HG03159 (cell line): ENCODE measurements at regions not wholly inside any gene's neighbourhood (a gene's known extent, or its start where the extent isn't known, plus 50 kb on each side); places are given as distances from the start of the nearest gene placed in this dataset.
"Not testable (repeated sequence)": the region's sequence is repeated elsewhere in the genome, so short reads cannot be mapped to it uniquely, and the experiment has no call there.

Experiments
- ATAC-seq: cut with Tn5 transposase; IDR thresholded peaks from one replicate; pipeline ENCODE4 v1.9.1; 2021; ENCODE audit warnings: mild to moderate bottlenecking, moderate library complexity; ENCODE audit not compliant: unreplicated experiment

DNA sequence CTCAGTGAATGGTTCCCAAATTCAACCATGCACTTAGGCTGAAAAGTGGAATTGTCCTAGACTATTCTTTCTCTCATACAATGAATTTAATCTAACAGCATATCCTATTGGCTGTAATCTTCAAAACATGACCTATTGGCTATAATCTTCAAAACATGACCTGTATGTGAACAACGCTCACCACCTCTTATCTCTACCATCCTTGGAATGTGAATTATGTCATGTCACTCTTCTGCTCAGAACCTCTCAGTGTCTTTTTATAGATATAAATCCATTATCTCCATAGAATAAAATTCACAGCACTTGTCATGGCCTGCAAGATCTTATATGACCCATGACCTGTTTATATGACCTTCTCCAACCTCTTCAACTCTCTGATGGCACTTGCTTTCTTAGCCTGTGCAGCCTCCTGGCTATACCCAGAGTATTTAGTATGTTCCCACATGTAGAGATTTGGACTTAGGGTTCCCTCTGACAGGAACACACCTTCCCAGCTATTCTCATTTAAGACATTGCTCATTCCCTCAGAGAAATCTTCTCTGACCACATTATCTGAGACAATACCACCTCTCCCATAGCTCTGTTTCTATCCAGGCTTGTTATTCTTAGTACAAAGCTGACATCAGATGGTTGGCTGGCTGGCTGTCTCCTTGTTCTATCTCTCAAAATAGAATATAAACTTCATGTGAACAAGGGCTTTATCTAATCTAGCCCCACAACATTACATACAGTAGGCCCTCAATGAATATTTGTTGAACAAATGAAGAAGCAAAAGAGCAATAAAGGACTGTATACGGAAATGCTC lies 275.0 kb upstream of the PREP start:
- ATAC-seq, result no peak

DNA sequence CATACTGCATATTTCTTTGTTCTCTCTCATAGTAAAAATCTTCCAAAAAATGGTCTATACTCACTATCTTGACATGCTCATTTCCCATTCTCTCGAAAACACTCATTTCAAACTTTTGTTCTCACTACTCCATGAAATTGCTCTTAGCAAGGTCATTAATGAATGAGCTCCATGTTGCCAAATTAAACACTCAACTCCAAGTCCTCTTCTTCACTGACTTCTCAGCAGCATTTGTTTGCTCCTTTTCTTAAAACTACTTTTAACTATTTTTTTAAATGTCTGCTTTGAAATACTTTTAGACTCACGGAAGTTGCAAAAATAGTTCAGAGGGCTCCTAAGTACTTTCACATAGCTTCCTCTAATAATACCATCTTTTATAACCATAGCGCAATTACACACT lies 274.0 kb upstream of the PREP start:
- ATAC-seq, result no peak

DNA sequence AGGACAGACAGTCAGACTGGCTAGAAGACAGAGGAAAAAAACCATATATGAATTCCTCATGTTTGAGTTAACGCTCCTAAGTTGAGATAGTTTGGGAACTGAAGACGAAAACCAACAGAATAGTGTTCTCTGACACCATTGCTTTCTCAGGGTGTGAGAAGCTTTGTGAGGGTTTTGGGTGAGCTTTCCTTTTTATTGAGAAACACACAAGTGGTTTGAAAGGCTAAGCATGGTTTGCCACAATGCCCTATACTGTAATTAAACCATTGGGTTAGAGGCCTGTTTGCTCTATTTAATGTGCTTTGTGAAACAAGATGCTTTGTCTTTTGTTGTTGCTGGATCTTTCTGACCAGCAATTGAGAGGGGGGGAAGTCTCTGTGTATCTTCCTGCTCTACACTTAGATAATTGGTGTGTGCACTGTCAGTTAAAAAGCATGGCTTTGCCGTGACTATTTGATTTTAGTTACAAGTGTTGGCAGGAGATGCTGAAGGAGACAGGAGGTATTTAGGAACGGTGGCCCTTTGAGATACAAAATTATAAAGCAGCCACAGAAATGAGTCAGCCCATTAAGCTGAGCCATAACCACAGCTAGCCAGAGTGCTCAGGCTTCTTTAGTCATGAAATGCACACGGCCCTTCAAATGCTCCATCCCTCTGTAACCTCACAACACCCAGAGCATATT lies 273.0 kb upstream of the PREP start:
- ATAC-seq, result no peak

DNA sequence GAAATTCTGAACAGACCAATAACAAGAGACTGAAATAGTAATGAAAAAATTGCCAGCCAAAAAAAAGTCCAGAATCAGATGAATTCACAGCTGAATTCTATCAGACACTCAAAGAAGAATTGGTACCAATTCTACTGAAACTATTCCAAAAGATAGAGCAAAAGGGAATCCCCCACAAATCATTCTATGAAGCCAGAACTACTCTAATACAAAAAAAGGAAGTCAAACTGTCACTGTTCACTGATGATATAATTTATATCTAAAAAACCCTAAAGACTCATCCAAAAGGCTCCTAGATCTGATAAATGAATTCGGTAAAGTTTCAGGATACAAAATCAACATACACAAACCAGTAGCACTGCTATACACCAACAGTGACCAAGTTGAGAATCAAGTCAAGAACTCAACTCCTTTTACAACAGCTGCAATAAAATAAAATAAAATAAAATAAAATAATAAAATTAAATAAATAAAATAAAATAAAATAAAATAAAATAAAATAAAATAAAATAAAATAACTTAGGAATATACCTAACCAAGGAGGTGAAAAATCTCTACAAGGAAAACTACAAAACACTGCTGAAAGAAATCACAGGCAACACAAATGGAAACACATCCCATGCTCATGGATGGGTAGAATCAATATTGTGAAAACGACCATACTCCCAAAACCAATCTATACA lies 270.1 kb upstream of the PREP start:
- ATAC-seq, result not testable (repeated sequence)

DNA sequence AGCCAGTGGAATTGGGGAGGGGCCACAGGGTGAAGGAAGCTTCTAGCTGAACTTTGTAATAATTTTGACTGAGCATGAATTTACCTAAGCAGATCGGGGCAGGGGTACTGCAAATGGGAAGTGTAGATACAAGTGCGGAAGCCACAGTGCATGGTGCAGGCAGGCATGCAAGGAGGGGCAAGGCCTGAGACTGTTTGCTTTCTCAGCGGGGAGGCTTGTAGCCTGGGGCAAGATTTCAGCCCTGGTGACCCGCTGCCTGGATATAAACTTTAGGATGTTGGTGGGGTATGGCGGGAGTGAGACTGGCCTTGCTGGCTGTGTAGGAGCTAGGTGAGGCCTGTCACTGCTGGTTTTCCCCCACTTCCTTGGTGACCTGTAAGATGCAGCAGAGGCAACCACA lies 266.4 kb upstream of the PREP start:
- ATAC-seq, result no peak

DNA sequence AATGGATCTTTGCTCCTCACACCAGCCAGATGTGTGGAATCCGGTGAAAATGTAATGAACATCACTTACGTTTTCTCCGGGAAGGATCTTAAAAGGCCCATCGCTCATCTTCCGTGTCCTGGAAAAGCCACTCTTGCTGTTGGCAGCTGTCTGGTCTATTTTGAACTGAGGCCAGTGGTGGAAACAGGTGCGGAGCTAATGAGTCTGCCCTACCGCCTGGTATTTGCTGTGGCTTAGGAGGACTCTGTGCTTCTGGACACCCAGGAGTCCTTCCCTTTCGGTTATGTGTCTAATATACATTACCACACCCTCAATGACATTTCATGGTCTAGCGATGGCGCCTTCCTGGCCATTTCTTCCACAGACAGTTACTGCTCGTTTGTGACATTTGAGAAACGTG lies 264.2 kb upstream of the PREP start:
- no peak for ATAC-seq

DNA sequence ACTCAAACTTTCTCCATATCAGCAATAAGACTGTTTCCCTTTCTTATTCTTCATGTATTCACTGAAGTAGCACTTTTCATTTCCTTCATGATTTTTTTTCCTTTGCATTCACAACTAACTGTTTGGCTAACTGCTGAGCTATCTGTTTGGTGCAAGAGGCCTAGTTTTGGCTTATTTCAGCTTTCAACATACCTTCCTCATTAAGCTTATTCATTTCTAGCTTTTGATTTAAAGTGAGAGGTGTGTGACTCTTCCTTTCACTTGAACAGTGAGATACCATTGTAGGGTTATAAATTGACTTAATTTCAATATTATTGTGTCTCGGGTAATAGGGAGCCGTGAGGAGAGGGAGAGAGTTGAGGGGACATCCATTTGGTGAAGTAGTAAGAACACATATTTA lies 262.0 kb upstream of the PREP start:
- ATAC-seq, result no peak

DNA sequence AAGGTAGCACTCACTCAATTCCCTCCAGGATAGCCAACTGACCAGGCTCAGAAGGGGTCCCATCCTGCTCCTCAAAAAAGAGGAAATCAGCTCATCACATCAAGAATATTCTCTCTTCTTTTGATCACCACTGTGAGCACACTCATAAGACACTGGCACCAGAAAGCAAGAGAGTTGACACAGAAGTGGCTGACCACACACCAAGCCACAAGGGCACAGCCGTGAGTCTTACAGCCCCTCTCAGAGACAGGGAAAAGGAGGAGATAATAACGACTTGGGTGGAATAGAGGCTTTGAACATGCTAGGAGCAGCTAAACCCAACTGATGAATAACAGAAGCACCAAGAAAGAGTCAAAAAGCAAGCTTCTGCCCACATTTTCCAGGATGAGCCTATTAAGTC lies 249.1 kb upstream of the PREP start:
- ATAC-seq, result no peak

DNA sequence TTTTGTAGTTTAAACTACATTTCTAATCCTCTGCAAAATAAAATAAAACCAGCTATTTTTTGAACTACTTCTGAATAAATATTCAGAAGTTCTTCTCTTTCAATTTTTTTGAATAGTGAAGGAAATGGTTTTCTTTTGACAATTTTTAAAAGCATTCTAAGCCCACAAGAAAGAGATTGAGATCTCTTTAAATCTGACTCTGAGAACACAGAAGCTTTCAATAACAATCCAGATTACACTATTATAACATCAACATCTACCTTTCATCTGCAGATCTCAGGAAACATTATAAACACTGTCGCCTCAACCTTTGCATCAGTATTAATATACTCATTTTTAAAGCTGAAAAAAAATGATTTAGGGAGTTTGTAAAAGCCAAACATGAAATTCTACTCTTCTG lies 247.5 kb upstream of the PREP start:
- ATAC-seq, result no peak

DNA sequence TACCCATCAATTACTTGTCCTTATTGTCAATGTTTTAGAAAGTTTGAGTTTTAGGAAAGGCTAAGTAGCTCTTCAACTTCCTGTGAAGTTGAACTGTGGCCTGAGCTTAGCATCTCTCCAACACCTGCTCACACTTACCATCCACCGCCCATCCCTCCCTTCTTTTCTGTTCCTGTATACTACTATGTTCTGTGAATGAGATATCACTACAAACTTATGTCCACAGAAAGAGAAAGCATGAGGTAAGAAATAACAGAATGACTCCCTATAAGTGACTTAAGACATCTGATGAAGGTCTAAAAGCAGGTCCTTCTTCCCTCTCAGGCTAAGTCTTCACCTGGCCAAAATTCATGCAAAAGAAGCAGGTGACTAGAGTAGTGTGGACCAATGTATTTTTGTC lies 246.3 kb upstream of the PREP start:
- ATAC-seq, result no peak

DNA sequence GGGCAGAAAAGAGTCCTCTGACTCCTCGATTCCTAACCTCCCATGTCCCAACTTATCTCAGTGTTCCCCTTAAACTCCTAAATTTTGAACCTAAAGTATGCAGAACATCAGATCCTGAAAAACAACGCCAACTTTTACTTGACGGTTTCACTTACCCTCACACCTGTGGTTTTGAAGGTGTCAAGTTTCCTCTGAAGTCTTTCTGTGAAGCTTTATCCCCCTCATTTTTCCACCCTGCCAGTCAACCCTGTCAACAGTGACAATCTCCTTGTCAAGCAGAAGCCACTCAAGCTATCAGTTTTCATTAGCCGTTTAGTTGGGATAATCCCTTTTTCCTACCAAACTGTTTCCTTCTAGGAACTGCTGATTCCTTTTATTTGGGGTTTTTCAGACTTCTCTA lies 245.4 kb upstream of the PREP start:
- no peak for ATAC-seq

DNA sequence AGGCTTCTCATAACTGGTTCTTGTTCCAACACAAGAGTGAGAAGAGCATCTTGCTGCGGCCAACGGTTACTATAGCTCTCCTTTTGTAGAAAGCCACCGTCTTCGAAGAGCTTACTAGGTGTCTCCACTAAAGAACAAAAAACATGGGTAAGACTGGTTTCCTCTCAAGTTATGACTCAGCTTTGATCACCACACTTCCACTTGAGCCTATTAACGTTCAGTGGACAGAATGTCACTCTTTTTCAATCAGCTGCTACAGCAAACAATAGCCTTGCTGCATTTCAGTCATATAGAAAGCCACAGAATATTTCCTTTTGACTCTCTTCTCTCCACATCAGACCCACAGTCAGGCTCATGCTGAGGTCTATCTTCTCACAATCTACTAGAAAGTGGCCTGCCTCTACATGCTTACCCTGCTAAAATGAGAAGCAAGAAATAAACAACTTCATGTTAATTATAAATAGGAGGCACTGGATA lies 243.5 kb upstream of the PREP start:
- ATAC-seq, result peak; percentile 88

DNA sequence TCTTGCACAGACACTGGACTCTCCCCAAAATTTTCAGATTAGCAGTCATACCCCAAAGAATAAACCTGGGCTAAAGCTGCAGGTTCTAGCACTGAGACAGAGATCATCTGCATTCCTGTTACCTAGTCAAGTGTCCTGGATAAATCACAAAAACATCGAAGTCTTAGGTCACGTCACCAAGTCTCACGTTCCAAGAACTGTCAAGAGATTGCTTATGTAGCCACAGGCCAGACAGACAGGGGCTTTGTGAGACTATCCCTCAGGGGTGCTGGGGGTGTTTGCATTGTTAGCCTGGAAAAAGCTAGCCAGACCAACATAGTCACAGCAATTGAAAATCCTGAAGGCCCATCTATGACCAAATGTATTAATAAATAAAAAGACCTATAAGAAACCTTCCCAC lies 243.1 kb upstream of the PREP start:
- ATAC-seq, result no peak

DNA sequence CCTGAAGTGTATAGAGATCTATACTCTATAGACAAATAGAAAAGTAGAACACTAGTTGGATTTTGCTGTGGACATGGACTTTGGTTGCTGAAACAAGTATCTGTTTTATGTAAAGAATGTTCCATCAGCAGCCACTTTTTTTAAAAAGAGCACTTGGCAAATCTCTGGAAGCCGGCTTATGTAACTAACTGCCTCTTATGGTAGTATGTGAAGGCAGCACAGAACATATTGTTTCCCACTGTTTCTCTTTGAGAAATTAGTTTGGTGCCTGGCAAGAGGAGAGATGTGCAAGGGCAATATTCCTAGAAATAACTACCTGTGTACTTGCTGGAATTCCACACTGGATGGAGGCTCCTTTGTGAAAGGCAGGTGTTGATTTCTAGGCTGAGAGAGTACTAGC lies 242.3 kb upstream of the PREP start:
- ATAC-seq, result no peak

DNA sequence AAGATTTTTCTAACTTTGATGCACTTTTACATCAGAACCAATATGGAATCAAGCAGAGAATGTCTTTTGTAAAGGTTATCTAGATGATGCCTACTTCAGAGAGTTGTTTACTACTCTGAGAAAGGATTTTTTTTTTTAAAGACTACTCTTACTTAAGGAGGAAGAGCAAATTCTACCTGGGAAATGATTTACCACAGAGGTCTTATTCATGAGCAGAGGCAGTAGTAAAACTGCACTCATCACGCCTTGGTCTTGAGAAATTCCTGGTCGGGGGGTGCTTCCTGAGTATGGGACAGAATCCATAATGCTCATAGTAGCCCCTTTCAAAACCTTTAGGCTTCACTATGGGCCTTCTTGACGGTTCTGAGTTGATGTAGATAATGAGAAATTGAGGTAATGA lies 241.8 kb upstream of the PREP start:
- no peak for ATAC-seq

DNA sequence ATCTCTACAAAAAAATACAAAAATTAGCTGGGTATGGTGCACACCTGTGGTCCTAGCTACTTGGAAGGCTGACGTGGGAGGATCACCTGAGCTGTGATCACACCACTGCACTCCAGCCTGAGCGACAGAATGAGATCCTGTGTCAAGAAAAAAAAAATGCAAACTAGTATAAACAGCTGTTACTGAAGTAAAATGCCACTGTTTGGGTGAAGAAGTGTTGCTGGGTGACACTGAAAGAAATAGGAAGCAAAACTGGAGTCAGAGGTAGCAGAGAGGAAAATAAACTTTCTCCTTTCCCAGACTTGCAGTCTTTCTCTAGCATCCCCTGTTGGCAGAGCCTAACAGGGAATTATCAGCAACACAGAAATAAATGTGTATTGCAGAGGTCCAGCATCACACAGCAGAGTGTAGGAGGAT lies 241.2 kb upstream of the PREP start:
- peak; percentile 24 for ATAC-seq

DNA sequence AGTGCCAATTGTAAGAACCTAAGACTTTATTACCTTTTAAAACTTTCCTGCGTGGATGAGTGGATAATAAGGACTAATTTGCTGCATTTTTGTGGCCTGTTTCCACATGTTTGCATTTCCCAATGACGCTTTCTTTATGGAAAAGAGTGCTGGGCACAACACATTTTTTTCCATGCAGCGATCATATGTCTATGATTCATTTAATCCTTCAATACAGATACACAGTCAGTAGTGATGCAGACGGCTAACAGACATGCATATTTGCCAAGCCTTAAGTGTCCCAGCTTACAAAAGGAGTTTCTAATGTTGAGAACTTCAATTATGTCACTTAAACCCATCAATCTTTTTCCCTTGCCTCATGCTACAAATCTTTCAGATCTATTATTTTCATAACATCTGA lies 239.8 kb upstream of the PREP start:
- no peak for ATAC-seq

DNA sequence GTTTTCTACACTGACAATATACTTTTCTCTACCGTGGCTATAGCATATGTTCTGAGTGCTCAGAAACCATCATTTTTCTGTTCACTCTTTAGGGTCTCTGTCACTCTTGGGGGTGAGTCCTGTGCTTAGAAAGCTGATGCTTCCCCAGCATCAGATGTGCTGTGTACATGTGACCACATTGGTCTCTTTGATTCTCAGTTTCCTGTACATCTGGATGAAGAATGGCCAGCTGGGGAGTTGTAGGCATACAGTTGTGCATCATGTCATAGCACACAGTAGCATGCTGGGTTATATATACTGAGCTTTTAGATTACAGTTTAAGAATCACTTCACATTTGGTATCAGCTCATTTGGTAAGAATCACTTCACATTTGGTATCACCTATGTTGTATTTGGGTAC lies 238.6 kb upstream of the PREP start:
- no peak for ATAC-seq

DNA sequence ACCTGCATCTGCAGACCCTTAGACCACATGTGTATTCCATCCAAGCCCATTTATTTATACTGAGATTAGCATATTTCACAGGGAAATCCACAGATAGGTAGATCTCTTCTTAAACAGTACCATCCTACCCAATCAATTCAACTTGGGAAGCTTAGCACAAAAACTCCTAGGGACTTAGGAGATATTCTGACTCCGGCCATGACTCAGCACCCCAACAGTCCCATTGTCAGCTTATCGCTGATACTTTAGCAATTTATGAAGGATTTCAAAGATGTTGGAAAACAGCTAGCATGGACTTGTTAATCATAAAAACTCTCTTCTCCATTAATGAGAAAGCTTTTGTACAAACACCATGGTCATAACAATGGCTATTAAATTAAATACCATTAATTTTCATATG lies 236.2 kb upstream of the PREP start:
- ATAC-seq, result no peak

DNA sequence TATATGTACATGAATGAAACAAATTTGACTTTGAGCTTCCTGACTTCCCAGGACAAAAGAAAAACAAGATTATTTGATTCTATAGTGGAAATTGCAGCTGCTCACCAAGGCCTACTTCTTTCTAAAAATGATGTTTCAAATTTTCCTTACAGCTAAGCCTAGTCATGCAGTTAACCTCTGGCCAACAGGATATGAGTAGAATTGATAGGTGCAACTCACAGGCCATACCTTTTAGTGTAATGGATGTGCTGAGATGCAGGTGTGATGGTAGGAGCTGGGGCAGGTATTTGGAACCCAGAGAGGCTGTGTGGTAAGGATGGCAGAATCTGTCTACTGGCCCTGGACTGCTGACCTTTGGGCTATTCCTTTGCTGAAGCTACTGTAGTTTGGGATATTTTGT lies 230.9 kb upstream of the PREP start:
- no peak for ATAC-seq

DNA sequence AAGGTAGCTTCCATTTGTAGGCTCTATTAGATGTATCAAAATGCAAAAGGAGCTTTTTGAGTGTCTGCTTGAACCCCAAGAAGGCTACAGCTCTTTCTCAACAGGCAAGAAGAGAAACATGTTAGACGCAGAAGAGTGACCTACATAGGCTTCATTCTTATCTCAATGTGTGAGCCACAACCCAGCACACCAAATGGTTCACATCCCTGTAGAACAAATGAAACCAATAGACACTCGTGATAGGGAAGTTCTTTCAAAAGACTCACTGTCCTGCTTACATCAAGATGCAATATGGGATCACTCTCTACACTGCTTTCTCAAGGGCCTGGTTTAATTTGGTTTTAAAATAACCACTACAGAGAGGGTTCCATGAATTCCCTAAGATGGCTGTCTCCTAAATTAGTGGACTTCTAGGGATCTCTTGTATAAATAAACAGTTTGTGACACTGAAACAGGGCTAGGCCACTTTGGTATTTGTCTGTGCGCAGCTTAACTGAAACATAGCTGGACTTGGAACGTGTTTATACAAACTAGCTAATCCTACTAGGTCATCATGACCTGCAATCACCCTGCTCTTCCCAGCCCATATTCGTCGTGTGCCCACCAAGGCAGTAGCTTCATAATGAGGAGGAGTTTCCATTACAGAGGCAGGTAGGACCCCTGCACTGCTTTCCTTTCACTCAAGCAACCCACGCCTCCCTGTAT lies 225.4 kb upstream of the PREP start:
- ATAC-seq, result no peak
